Activated naive CD4-positive, alpha-beta T cell treated with anti-CD3 and anti-CD28 coated beads for 36 hours (primary cell): ENCODE measurements at regions not wholly inside any gene's neighbourhood (a gene's known extent, or its start where the extent isn't known, plus 50 kb on each side); places are given as distances from the start of the nearest gene placed in this dataset.
"Not testable (repeated sequence)": the region's sequence is repeated elsewhere in the genome, so short reads cannot be mapped to it uniquely, and the experiment has no call there.

Experiments
- CTCF ChIA-PET: fragments of 350-600 bp; sonication (Branson Sonifier 250); formaldehyde crosslinking; loops from one replicate; lab custom pipeline; 2021; ENCODE audit warnings: antibody characterized with exemption; lab: Charles Lee
- DNase-seq: peaks from one replicate; pipeline ENCODE4 v3.0.0-alpha.2; 2020
- H3K27ac Mint-ChIP-seq: one replicate; pipeline ENCODE4 v1.8.0; 2021; ENCODE audit warnings: mild to moderate bottlenecking, mixed read lengths
- H3K27me3 Mint-ChIP-seq: one replicate; pipeline ENCODE4 v1.8.0; 2021; ENCODE audit warnings: low read depth, mixed read lengths
- H3K36me3 Mint-ChIP-seq: one replicate; pipeline ENCODE4 v1.8.0; 2021; ENCODE audit warnings: low read depth, mixed read lengths
- H3K4me1 Mint-ChIP-seq: one replicate; pipeline ENCODE4 v1.8.0; 2021; ENCODE audit warnings: low read depth, mixed read lengths
- H3K4me3 Mint-ChIP-seq: one replicate; pipeline ENCODE4 v1.8.0; 2021; ENCODE audit warnings: mild to moderate bottlenecking, moderate library complexity, mixed read lengths
- H3K9me3 Mint-ChIP-seq: one replicate; pipeline ENCODE4 v1.8.0; 2021; ENCODE audit warnings: mixed read lengths
- intact Hi-C: fragments of 100-400 bp; cut with micrococcal nuclease; formaldehyde crosslinking; loops from one replicate; pipeline ENCODE4 v1.15.1; 2023

GRCh38 chr9:621201-621855 is 220.2 kb upstream of the DMRT1 start:
- Mint-ChIP-seq H3K4me3 (no peak overlapping the region), H3K36me3 (no peaks in the 10 kb centered on the region), H3K27me3 (no peaks in the 10 kb centered on the region), H3K9me3 (no peaks in the 10 kb centered on the region), H3K27ac (no peak overlapping the region), H3K4me1 (peaks cover 13% of the 10 kb centered on the region)
- no peak for DNase-seq
- CTCF ChIA-PET: no interaction called here
- intact Hi-C loops: no loop called here

- Mint-ChIP-seq H3K27me3 (no peaks in the 10 kb centered on the region), H3K9me3 (no peaks in the 10 kb centered on the region), H3K27ac (no peak overlapping the region), H3K4me3 (no peak overlapping the region), H3K4me1 (peaks cover 32% of the 10 kb centered on the region), H3K36me3 (no peaks in the 10 kb centered on the region)
- intact Hi-C loops: no loop called here
- no peak for DNase-seq
- CTCF ChIA-PET: interaction anchor here (0.7 to 1.1 kb wide), 2 partner anchors 9 to 11 kb away, joined by 3 to 5 read pairs; no protein-coding TSS in a partner anchor
Measured at GRCh38 chr9:624935-625500, 216.5 kb upstream of the DMRT1 start.

- CTCF ChIA-PET: interaction anchor here (1.1 kb wide), 1 partner anchor 10 kb away, joined by 3 read pairs; no protein-coding TSS in a partner anchor
- H3K4me1 Mint-ChIP-seq: peaks cover 35% of the 10 kb centered on the region
- H3K36me3 Mint-ChIP-seq: no peaks in the 10 kb centered on the region
- no peak overlapping the region for H3K4me3 Mint-ChIP-seq
- no peaks in the 10 kb centered on the region for H3K9me3 Mint-ChIP-seq
- no peaks in the 10 kb centered on the region for H3K27me3 Mint-ChIP-seq
- intact Hi-C loops: no loop called here
- no peak overlapping the region for H3K27ac Mint-ChIP-seq
- DNase-seq: no peak
Measured at GRCh38 chr9:625613-626012, 215.9 kb upstream of the DMRT1 start.

DNA sequence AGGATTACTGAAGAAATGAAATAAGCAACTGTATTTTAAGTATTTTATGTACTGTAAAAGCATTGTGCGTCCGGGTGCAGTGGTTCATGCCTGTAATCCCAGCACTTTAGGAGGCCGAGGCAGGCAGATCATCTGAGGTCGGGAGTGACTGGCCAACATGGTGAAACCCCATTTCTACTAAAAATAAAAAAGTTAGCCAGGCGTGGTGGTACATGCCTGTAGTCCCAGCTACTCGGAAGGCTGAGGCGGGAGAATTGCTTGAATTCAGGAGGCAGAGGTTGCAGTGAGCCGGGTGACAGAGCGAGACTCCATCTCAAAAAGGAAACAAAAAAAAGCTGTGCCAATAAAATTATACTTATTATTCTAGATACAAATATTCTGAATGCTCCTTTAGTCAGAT is 215.4 kb upstream of the DMRT1 start:
- H3K4me3 Mint-ChIP-seq, DNase-seq, H3K9me3 Mint-ChIP-seq, intact Hi-C loops, H3K27ac Mint-ChIP-seq, H3K27me3 Mint-ChIP-seq, H3K36me3 Mint-ChIP-seq: not testable (repeated sequence)
- CTCF ChIA-PET: interaction anchor here (1.2 kb wide), 1 partner anchor 10 kb away, joined by 4 read pairs; no protein-coding TSS in a partner anchor
- peaks cover 40% of the 10 kb centered on the region for H3K4me1 Mint-ChIP-seq

- intact Hi-C loops: no loop called here
- Mint-ChIP-seq H3K4me1 (peaks cover 45% of the 10 kb centered on the region), H3K9me3 (no peaks in the 10 kb centered on the region), H3K4me3 (no peak overlapping the region), H3K27ac (no peak overlapping the region), H3K27me3 (no peaks in the 10 kb centered on the region), H3K36me3 (no peaks in the 10 kb centered on the region)
- no peak for DNase-seq
- CTCF ChIA-PET: interaction anchor here (0.5 to 1.2 kb wide), 3 partner anchors 9 to 98 kb away, joined by 3 to 4 read pairs (median 3); no protein-coding TSS in a partner anchor
Measured at GRCh38 chr9:626596-626995, 214.9 kb upstream of the DMRT1 start.

- H3K27me3 Mint-ChIP-seq: no peaks in the 10 kb centered on the region
- CTCF ChIA-PET: interaction anchor here (1.2 kb wide), 2 partner anchors 8 to 77 kb away, joined by 3 to 4 read pairs; no protein-coding TSS in a partner anchor
- peaks cover 52% of the 10 kb centered on the region for H3K4me1 Mint-ChIP-seq
- no peak for DNase-seq
- H3K36me3 Mint-ChIP-seq: peaks cover 2% of the 10 kb centered on the region
- no peak overlapping the region for H3K4me3 Mint-ChIP-seq
- no peak overlapping the region for H3K27ac Mint-ChIP-seq
- intact Hi-C loops: no loop called here
- no peaks in the 10 kb centered on the region for H3K9me3 Mint-ChIP-seq
Measured at GRCh38 chr9:627336-627970, 214.0 kb upstream of the DMRT1 start.

- Mint-ChIP-seq H3K27ac (no peak overlapping the region), H3K4me3 (no peak overlapping the region), H3K36me3 (peaks cover 2% of the 10 kb centered on the region), H3K9me3 (no peaks in the 10 kb centered on the region), H3K27me3 (no peaks in the 10 kb centered on the region), H3K4me1 (peaks cover 49% of the 10 kb centered on the region)
- intact Hi-C loops: no loop called here
- CTCF ChIA-PET: interaction anchor here (1.1 kb wide), 1 partner anchor 16 kb away, joined by 3 read pairs; no protein-coding TSS in a partner anchor
- peak; percentile 26 for DNase-seq
Measured at GRCh38 chr9:629146-629545, 212.4 kb upstream of the DMRT1 start.

- intact Hi-C loops: no loop called here
- H3K4me1 Mint-ChIP-seq: peaks cover 41% of the 10 kb centered on the region
- no peak for DNase-seq
- no peaks in the 10 kb centered on the region for H3K9me3 Mint-ChIP-seq
- H3K4me3 Mint-ChIP-seq: no peak overlapping the region
- peaks cover 2% of the 10 kb centered on the region for H3K36me3 Mint-ChIP-seq
- CTCF ChIA-PET: no interaction called here
- no peaks in the 10 kb centered on the region for H3K27me3 Mint-ChIP-seq
- H3K27ac Mint-ChIP-seq: no peak overlapping the region
Measured at GRCh38 chr9:630817-631216, 210.7 kb upstream of the DMRT1 start.

DNA sequence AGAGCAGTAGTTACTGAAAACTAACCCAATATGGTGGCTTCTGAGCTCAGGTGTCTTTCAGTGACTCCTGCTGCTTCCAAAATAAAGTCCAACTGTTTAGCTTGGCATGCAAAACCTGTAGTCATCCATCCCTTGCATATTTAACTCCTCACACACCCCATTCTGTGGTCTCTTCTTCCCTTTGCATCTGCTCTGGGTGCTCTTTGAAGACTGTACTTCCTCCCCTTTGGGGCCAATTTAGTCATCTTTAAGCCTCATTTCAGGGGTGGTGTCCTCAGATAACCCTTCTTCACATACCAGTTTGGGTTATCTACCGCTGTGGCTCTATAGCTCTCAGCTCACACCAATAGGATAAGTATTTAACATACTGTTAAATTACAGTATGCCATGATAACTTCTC is 209.9 kb upstream of the DMRT1 start:
- H3K27me3 Mint-ChIP-seq: no peaks in the 10 kb centered on the region
- peaks cover 2% of the 10 kb centered on the region for H3K36me3 Mint-ChIP-seq
- no peak overlapping the region for H3K27ac Mint-ChIP-seq
- H3K4me1 Mint-ChIP-seq: peaks cover 42% of the 10 kb centered on the region
- CTCF ChIA-PET: no interaction called here
- H3K9me3 Mint-ChIP-seq: no peaks in the 10 kb centered on the region
- no peak overlapping the region for H3K4me3 Mint-ChIP-seq
- DNase-seq: peak; percentile 15
- intact Hi-C loops: no loop called here

DNA sequence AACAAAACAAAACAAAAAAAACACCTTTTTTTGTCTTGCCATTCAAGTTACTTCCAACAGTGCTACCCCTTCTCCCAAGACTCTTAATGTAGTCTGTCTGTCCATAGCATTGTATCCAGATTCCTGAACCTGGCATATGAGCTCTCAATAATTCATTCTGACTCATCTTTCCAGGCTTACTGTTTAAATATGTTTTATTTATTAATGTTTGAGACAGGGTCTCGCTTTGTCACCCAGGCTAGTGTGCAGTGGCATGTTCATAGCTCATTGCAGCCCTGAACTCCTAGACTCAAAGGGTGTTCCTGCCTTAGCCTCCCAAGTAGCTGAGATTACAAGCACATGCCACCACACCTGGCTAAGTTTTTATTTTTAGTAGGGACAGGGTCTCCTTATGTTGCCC is 208.0 kb upstream of the DMRT1 start:
- no peaks in the 10 kb centered on the region for H3K9me3 Mint-ChIP-seq
- H3K27ac Mint-ChIP-seq: no peak overlapping the region
- no peak for DNase-seq
- H3K36me3 Mint-ChIP-seq: peaks cover 6% of the 10 kb centered on the region
- H3K4me1 Mint-ChIP-seq: peaks cover 52% of the 10 kb centered on the region
- CTCF ChIA-PET: no interaction called here
- intact Hi-C loops: no loop called here
- H3K27me3 Mint-ChIP-seq: no peaks in the 10 kb centered on the region
- no peak overlapping the region for H3K4me3 Mint-ChIP-seq

DNA sequence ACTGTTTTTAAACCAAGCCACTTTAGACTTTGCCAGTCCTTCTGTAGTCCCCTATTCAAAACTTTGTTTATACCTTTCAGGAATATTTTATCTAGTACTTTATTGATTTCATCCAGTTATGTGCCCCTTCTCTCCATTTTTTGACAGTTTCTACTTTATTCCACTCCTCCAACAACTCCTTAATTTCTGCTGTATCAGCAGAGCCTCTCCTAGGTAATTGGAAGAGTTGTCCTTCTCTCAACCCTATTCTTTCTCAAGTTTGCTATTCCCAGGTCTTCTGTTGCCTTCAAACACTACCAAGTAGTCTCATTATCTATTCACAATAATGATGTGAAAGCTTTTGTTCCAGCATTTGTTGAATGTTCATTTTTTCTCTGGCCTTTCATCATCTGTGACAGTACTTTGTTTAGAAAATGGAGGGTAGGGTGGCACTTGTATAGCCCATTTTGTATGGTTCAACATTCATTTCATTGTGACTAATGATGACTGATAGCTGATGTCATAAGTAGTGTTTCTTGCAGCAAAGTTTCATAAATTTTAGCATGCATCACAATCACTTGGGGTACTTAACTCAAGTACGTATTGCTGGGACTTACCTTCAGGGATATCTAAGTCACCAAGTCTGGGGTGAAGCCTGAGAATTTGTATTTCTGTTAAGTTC is 204.4 kb upstream of the DMRT1 start:
- CTCF ChIA-PET: interaction anchor here (1.6 kb wide), 1 partner anchor 12 kb away, joined by 5 read pairs; no protein-coding TSS in a partner anchor
- Mint-ChIP-seq H3K27ac (peak overlapping the region; percentile 91), H3K27me3 (no peaks in the 10 kb centered on the region), H3K4me3 (no peak overlapping the region), H3K4me1 (peaks cover 42% of the 10 kb centered on the region), H3K36me3 (peaks cover 6% of the 10 kb centered on the region), H3K9me3 (no peaks in the 10 kb centered on the region)
- intact Hi-C loops: loop anchor here (1.0 to 5.0 kb wide), 3 partner anchors 20 to 355 kb away; no protein-coding TSS in a partner anchor
- no peak for DNase-seq

DNA sequence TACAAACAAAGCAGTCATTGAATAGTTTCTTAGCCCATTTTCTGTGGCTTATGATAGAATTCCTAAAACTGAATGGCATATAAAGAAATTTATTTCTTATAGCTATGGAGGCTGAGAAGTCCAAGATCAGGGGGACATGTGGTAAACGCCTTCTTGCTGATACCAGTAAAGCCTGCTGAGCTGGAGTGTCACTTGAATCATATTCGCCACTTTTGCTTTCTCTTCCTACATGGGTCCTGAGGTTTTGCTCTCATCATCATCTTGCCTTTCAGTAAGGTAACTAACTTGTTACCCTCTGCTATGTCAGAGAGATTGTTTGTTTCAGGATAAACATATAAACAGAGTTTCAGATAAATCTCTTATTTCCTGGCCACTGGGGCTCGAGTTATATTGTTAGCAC is 203.3 kb upstream of the DMRT1 start:
- no peak overlapping the region for H3K4me3 Mint-ChIP-seq
- H3K27me3 Mint-ChIP-seq: no peaks in the 10 kb centered on the region
- H3K9me3 Mint-ChIP-seq: no peaks in the 10 kb centered on the region
- peaks cover 4% of the 10 kb centered on the region for H3K36me3 Mint-ChIP-seq
- CTCF ChIA-PET: no interaction called here
- intact Hi-C loops: loop anchor here (5.0 kb wide), 1 partner anchor 356 kb away; no protein-coding TSS in a partner anchor
- peaks cover 42% of the 10 kb centered on the region for H3K4me1 Mint-ChIP-seq
- peak; percentile 36 for DNase-seq
- peak overlapping the region; percentile 42 for H3K27ac Mint-ChIP-seq
